Right atrium auricular region (tissue), 2 donors: ENCODE measurements at regions not wholly inside any gene's neighbourhood (a gene's known extent, or its start where the extent isn't known, plus 50 kb on each side); places are given as distances from the start of the nearest gene placed in this dataset.

Source experiments
- DNase-seq: peaks from one replicate; pipeline ENCODE4 v3.0.0-alpha.2; 2019; ENCODE audit warnings: low spot score
- H3K27ac ChIP-seq, 2 donors: fragments of 200-600 bp; sonication (generic); 1 replicate in 1 of 2; 2 replicates in 1 of 2; pipeline ENCODE4 v1.5.1; 2016 to 2019
- H3K27me3 ChIP-seq, 2 donors: fragments of 200-600 bp; sonication (generic); one replicate each; pipeline versions ENCODE4 v1.5.1 to v1.6.0; 2017 to 2019
- H3K36me3 ChIP-seq: fragments of 200-600 bp; sonication (generic); one replicate; pipeline ENCODE4 v1.5.1; 2016
- H3K4me1 ChIP-seq, 2 donors: fragments of 200-600 bp; sonication (generic); one replicate each; pipeline versions ENCODE4 v1.5.1 to v1.6.0; 2017 to 2019
- H3K4me3 ChIP-seq, 2 donors: fragments of 200-600 bp; sonication (generic); 1 replicate in 1 of 2; 2 replicates in 1 of 2; pipeline ENCODE4 v1.5.1; 2017 to 2019; ENCODE audit warnings: mild to moderate bottlenecking in 1 of 2, moderate library complexity in 1 of 2
- H3K9me3 ChIP-seq, 2 donors: fragments of 200-600 bp; sonication (generic); one replicate each; pipeline ENCODE4 v1.5.1; 2019
- TF ChIP-seq, protein P1 (sequence below), 2 donors: fragments of 200-600 bp; sonication (generic); IDR thresholded peaks; one replicate each; pipeline ENCODE4 v1.5.1; 2019; ENCODE audit warnings: antibody characterized with exemption in 2 of 2

DNA sequence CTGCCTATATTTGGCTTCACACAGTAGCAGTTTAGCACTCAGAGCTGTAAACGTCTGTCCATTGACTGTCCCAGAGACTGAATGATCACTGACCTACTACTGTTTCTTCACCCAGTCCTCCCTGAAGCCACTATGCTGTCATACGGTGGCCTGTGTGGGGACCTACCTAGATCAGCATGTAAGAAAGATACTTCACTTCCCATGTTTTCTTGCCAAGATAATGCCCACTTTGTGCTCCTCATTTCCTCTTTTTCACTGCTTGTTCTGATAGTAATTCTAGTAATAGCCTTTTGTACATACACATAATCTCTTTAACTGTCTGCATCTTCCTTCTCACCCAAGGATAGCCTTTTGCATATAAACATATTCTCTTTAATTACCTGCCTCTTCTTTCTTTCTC lies 109.9 kb upstream of the TIAM2 start:
- no peak overlapping the region for H3K27ac ChIP-seq
- H3K36me3 ChIP-seq = peaks cover 6% of the 10 kb centered on the region
- no peaks in the 10 kb centered on the region for H3K27me3 ChIP-seq
- H3K4me1 ChIP-seq = peaks cover 0 to 13% of the 10 kb centered on the region in 2 donors
- DNase-seq = no peak
- no peak overlapping the region for H3K4me3 ChIP-seq
- TF ChIP-seq, protein P1, sequence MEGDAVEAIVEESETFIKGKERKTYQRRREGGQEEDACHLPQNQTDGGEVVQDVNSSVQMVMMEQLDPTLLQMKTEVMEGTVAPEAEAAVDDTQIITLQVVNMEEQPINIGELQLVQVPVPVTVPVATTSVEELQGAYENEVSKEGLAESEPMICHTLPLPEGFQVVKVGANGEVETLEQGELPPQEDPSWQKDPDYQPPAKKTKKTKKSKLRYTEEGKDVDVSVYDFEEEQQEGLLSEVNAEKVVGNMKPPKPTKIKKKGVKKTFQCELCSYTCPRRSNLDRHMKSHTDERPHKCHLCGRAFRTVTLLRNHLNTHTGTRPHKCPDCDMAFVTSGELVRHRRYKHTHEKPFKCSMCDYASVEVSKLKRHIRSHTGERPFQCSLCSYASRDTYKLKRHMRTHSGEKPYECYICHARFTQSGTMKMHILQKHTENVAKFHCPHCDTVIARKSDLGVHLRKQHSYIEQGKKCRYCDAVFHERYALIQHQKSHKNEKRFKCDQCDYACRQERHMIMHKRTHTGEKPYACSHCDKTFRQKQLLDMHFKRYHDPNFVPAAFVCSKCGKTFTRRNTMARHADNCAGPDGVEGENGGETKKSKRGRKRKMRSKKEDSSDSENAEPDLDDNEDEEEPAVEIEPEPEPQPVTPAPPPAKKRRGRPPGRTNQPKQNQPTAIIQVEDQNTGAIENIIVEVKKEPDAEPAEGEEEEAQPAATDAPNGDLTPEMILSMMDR (IDR thresholded peaks at IDR 0.05) = no peak
- H3K9me3 ChIP-seq = no peaks in the 10 kb centered on the region

DNA sequence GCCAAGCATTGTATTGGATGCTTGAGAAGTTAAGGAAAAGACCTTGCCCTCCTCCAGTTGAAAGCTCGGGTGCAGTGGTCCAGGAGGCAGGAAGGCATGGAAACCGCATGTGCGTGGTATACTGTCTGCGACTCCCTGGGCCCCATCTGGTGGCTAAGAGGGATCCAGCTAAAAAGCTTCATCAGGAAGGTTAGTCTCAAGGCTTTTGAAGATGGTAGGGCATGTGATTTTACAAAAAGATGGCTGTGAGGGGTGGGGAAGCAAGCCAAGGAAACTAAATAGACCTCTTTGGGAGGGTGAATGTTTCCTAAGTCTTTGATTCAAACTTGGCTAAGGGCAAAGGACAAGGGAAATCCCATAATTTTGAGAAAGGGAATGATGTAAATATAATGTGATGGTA lies 109.1 kb upstream of the TIAM2 start:
- Histone ChIP-seq H3K27ac (no peak overlapping the region), H3K27me3 (no peaks in the 10 kb centered on the region), H3K36me3 (peaks cover 6% of the 10 kb centered on the region), H3K9me3 (no peaks in the 10 kb centered on the region), H3K4me3 (no peak overlapping the region), H3K4me1 (peaks cover 0 to 13% of the 10 kb centered on the region in 2 donors)
- TF ChIP-seq, protein P1 (IDR thresholded peaks at IDR 0.05) = no peak
- DNase-seq = no peak

DNA sequence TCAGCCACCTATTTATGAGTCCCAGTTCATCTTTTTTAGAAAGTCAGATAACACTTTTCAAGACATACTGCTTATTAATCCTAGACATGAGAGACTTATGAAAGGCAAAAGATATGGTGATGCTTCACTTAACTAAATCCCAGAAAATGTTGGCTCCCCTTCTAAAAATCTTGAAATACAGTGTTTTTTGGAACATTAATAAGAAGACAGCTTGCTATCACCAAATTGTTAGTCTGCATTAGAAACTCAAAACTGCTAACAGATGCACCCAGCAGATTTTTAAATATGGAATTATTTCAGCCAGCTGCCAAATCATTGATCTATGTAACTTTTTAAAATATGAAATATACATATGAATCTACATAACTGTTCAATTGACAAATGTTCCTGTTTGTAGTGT lies 108.6 kb upstream of the TIAM2 start:
- H3K27ac ChIP-seq = no peak overlapping the region
- no peaks in the 10 kb centered on the region for H3K9me3 ChIP-seq
- no peaks in the 10 kb centered on the region for H3K27me3 ChIP-seq
- H3K36me3 ChIP-seq = peaks cover 6% of the 10 kb centered on the region
- no peak for DNase-seq
- peaks cover 0 to 13% of the 10 kb centered on the region in 2 donors for H3K4me1 ChIP-seq
- H3K4me3 ChIP-seq = no peak overlapping the region
- TF ChIP-seq, protein P1 (IDR thresholded peaks at IDR 0.05) = no peak

DNA sequence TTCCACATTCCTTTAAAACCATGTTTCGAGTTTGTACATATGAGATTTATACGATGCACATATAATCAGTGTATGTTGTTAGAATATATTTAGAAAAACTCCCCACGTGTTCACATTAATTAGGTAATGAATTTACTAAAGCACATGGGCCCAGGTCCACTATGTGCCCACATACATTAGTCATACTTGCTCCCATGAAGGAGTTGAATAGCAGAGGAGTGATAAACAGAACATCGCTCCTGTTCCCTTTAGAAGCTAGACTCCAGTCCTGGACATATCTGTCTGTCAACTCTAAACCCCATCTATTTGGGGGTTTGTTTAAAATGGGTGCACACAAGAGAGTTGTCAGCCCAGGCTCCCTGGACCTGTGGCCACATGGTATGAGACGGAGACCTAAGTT lies 108.1 kb upstream of the TIAM2 start:
- Histone ChIP-seq H3K4me3 (no peak overlapping the region), H3K36me3 (peaks cover 6% of the 10 kb centered on the region), H3K27ac (no peak overlapping the region), H3K27me3 (no peaks in the 10 kb centered on the region), H3K9me3 (no peaks in the 10 kb centered on the region), H3K4me1 (peaks cover 0 to 13% of the 10 kb centered on the region in 2 donors)
- TF ChIP-seq, protein P1 (IDR thresholded peaks at IDR 0.05) = no peak
- no peak for DNase-seq

DNA sequence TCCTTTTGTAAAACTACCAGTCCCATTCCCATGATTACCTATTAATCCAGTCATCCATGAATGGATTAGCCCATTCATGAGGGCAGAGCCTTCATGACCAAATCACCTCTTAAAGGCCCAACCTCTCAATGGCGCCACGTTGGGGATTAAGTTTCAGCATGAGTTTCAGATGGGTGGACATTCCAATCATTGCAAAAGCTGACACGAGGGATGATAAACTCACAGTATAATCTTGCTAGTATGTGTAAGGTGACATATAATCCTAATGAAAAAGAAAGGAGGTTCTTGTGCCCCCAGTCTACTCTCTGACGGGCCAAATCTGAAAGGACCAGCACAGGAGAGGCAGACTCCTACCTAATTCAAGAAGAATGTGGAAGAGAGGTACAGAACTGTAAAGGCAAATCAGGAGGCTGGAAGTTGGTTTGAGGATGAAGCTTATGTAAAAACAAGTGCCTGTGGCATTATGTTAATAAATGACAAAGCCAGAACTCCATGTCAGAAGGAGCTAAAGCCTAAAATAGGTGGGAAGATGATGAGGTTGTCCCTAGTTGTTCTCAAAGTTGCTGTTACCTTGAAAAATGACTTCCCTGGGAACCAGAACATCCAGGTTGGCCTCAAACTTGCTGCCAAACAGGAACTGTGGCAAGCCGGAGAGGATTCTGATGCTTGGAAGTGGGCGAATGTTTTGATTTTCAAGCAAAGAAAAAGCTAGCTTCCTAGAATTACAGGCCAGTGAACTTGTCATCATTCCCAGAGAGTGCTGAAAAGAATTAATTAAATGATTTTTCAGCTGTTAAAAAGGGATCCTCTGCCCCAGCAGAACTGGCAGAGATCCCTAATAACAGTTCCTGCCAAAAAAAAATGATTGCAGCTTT lies 106.5 kb upstream of the TIAM2 start:
- no peaks in the 10 kb centered on the region for H3K36me3 ChIP-seq
- DNase-seq = no peak
- H3K27me3 ChIP-seq = no peaks in the 10 kb centered on the region
- no peaks in the 10 kb centered on the region for H3K9me3 ChIP-seq
- H3K4me1 ChIP-seq = peaks cover 0 to 17% of the 10 kb centered on the region in 2 donors
- no peak overlapping the region for H3K27ac ChIP-seq
- TF ChIP-seq, protein P1 (IDR thresholded peaks at IDR 0.05) = no peak
- H3K4me3 ChIP-seq = no peak overlapping the region
